Hepatocyte (in vitro differentiated cells): ENCODE measurements at regions not wholly inside any gene's neighbourhood (a gene's known extent, or its start where the extent isn't known, plus 50 kb on each side); places are given as distances from the start of the nearest gene placed in this dataset.

Experiments used
- DNase-seq: peaks from one replicate; pipeline ENCODE4 v3.0.0-alpha.2; 2016; ENCODE audit warnings: low spot score
- H2AFZ ChIP-seq: fragments of 200-600 bp; sonication (generic); 2 replicates; pipeline ENCODE4 v1.6.0; 2016; ENCODE audit warnings: antibody characterized with exemption, mild to moderate bottlenecking
- H3K27ac ChIP-seq: fragments of 200-600 bp; sonication (generic); 2 replicates; pipeline ENCODE4 v1.5.1; 2016; ENCODE audit warnings: mild to moderate bottlenecking
- H3K27me3 ChIP-seq: fragments of 200-600 bp; sonication (generic); 2 replicates; pipeline ENCODE4 v1.6.1; 2016
- H3K36me3 ChIP-seq: fragments of 200-600 bp; sonication (generic); replicated peaks from 2 replicates; pipeline ENCODE4 v1.5.1; 2016; ENCODE audit warnings: low read depth; ENCODE audit not compliant: insufficient read depth
- H3K4me1 ChIP-seq: fragments of 200-600 bp; sonication (generic); 2 replicates; pipeline ENCODE4 v1.5.1; 2016; ENCODE audit warnings: mild to moderate bottlenecking, moderate library complexity; ENCODE audit not compliant: insufficient read depth
- H3K4me2 ChIP-seq: fragments of 200-600 bp; sonication (generic); 2 replicates; pipeline ENCODE4 v1.6.0; 2016
- H3K4me3 ChIP-seq: fragments of 200-600 bp; sonication (generic); 2 replicates; pipeline ENCODE4 v1.5.1; 2016; ENCODE audit warnings: mild to moderate bottlenecking
- H3K79me2 ChIP-seq: fragments of 200-600 bp; sonication (generic); 2 replicates; pipeline ENCODE4 v1.6.0; 2017; ENCODE audit warnings: mild to moderate bottlenecking
- H3K9me2 ChIP-seq: fragments of 200-600 bp; sonication (generic); replicated peaks from 2 replicates; pipeline ENCODE4 v1.6.0; 2017; ENCODE audit warnings: mild to moderate bottlenecking; ENCODE audit not compliant: insufficient read depth
- H3K9me3 ChIP-seq: fragments of 200-600 bp; sonication (generic); 2 replicates; pipeline ENCODE4 v1.5.1; 2016; ENCODE audit warnings: low read depth, mild to moderate bottlenecking
- H4K20me1 ChIP-seq: fragments of 200-600 bp; sonication (generic); 2 replicates; pipeline ENCODE4 v1.6.0; 2016; ENCODE audit warnings: mild to moderate bottlenecking; ENCODE audit not compliant: insufficient read depth, poor library complexity, severe bottlenecking
- CTCF ChIP-seq: fragments of 200-600 bp; sonication (generic); IDR thresholded peaks from 2 replicates; pipeline ENCODE4 v1.5.1; 2016; ENCODE audit warnings: antibody characterized with exemption, mild to moderate bottlenecking; ENCODE audit not compliant: poor library complexity
- EZH2 ChIP-seq: fragments of 200-600 bp; sonication (generic); IDR thresholded peaks from 2 replicates; pipeline ENCODE4 v1.6.1; 2016; ENCODE audit warnings: antibody characterized with exemption, mild to moderate bottlenecking, borderline replicate concordance
- EZH2phosphoT487 ChIP-seq: fragments of 200-600 bp; sonication (generic); IDR thresholded peaks from one replicate; pipeline ENCODE4 v1.6.1; 2018; ENCODE audit warnings: antibody characterized with exemption, mild to moderate bottlenecking, low read depth, moderate library complexity; ENCODE audit not compliant: unreplicated experiment, severe bottlenecking
- WGBS: methylation state at CpG from one replicate; pipeline ENCODE4 v1.1.6; 2016; ENCODE audit warnings: low lambda C conversion rate; ENCODE audit errors: missing lambda C conversion rate; 5-methylcytosine and 5-hydroxymethylcytosine counted together

- Histone ChIP-seq H3K4me1 (no peaks in the 10 kb centered on the region), H3K4me3 (no peak overlapping the region), H4K20me1 (no peaks in the 10 kb centered on the region), H3K79me2 (no peaks in the 10 kb centered on the region), H3K36me3 (no peaks in the 10 kb centered on the region), H3K9me2 (no peaks in the 10 kb centered on the region), H3K27me3 (no peaks in the 10 kb centered on the region), H3K4me2 (no peak overlapping the region), H3K9me3 (peaks cover 11% of the 10 kb centered on the region), H2AFZ (no peak overlapping the region), H3K27ac (no peak overlapping the region)
- 38% methylated on average over 4 of the region's 4 CpGs for WGBS
- TF ChIP-seq EZH2phosphoT487 (no peak), CTCF (no peak), EZH2 (no peak)
- no peak for DNase-seq
Observed at GRCh38 chr2:13682540-13683272, 949.8 kb upstream of the LRATD1 start.

- TF ChIP-seq CTCF (no peak), EZH2phosphoT487 (no peak), EZH2 (no peak)
- no peak overlapping the region for H3K4me2 ChIP-seq
- H2AFZ ChIP-seq: no peak overlapping the region
- no peaks in the 10 kb centered on the region for H3K9me2 ChIP-seq
- H4K20me1 ChIP-seq: no peaks in the 10 kb centered on the region
- H3K27ac ChIP-seq: no peak overlapping the region
- no peaks in the 10 kb centered on the region for H3K27me3 ChIP-seq
- no peaks in the 10 kb centered on the region for H3K36me3 ChIP-seq
- 75% methylated on average over 1 of the region's 1 CpG for WGBS
- no peak overlapping the region for H3K4me3 ChIP-seq
- H3K79me2 ChIP-seq: no peaks in the 10 kb centered on the region
- H3K4me1 ChIP-seq: no peaks in the 10 kb centered on the region
- peaks cover 11% of the 10 kb centered on the region for H3K9me3 ChIP-seq
- no peak for DNase-seq
Observed at GRCh38 chr2:13686262-13686661, 946.3 kb upstream of the LRATD1 start.

- no peak overlapping the region for H3K4me3 ChIP-seq
- no peak for DNase-seq
- no peaks in the 10 kb centered on the region for H3K4me1 ChIP-seq
- no peaks in the 10 kb centered on the region for H3K36me3 ChIP-seq
- H3K9me3 ChIP-seq: no peaks in the 10 kb centered on the region
- H3K4me2 ChIP-seq: no peak overlapping the region
- no peak overlapping the region for H2AFZ ChIP-seq
- no peaks in the 10 kb centered on the region for H3K27me3 ChIP-seq
- H4K20me1 ChIP-seq: no peaks in the 10 kb centered on the region
- TF ChIP-seq EZH2 (no peak), EZH2phosphoT487 (no peak), CTCF (no peak)
- no peaks in the 10 kb centered on the region for H3K9me2 ChIP-seq
- no peak overlapping the region for H3K27ac ChIP-seq
- no peaks in the 10 kb centered on the region for H3K79me2 ChIP-seq
Observed at GRCh38 chr2:13694673-13695072, 937.8 kb upstream of the LRATD1 start.
